RWPE1 (cell line): ENCODE measurements at regions not wholly inside any gene's neighbourhood (a gene's known extent, or its start where the extent isn't known, plus 50 kb on each side); places are given as distances from the start of the nearest gene placed in this dataset.

Experiments
- CTCF ChIA-PET: fragments of 350-600 bp; sonication (Branson Sonifier 250); formaldehyde crosslinking; extraction: SDS; loops from one replicate; lab custom pipeline; 2021; lab: Yijun Ruan, JAX
- POLR2A ChIA-PET: fragments of 400-600 bp; formaldehyde crosslinking; extraction: SDS; loops from one replicate; lab custom pipeline; 2020; ENCODE audit warnings: antibody characterized with exemption; ENCODE audit not compliant: low non-redundant PET; lab: Yijun Ruan, JAX
- DNase-seq: peaks from one replicate; pipeline ENCODE4 v3.0.0; 2012; ENCODE audit warnings: low spot score
- H3K27ac ChIP-seq: fragments of 450-650 bp; 2 replicates; pipeline ENCODE4 v1.5.1; 2017
- CTCF ChIP-seq: fragments of 450-650 bp; conservative IDR thresholded peaks from 2 replicates; pipeline ENCODE4 v1.5.1; 2017; ENCODE audit warnings: low read depth, mild to moderate bottlenecking

- POLR2A ChIA-PET = no interaction called here
- CTCF ChIA-PET = interaction anchor here (0.6 kb wide), 1 partner anchor 65 kb away, joined by 3 read pairs; no protein-coding TSS in a partner anchor
- no peak for DNase-seq
- no peak overlapping the region for H3K27ac ChIP-seq
- no peak for TF ChIP-seq CTCF
Measured at GRCh38 chr6:14380086-14380820, 262.7 kb downstream of the CD83 start.

DNA sequence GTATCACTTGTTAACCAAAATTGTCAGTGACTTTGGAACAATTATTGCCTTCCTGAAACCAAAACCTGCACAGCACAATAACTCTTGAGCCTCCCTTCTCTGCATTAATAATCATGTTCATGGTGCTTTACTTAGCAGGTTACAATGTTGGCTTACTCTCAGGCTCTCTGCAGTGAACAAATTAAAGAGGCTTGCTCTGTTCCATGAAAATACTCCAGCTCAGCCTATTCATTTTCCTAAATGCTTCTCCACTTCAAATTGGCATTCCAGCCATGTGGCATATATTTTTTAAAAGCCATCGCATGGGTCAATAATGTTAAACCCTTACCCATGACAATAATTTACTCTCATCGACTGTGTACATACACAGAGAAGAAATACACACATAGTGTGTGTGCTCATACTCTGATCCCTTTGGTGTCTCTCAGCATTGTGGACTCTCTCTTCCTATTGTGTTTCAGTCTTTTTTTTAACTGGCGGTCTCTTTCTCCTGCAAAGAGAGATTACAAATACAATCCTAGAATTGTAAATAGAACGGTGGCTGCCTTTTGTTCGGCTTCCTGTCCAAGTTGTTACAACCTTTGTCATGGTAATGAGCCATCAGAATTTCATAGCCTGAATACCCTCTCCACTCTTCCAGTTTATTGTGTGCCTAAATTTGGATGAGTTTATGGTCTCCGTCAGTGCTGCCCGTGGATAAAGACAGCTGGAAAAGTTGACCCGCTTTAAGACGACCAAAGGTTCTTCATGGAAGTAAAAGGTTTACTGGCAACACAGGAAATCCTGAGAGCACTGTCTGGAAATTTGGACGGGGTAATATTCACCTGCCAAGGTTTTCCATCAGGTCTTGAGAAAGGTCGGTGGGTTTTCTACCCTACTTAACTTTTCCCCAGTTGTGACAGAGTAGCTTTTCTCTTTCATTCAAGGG lies 263.6 kb downstream of the CD83 start:
- CTCF ChIA-PET = interaction anchor here (0.6 kb wide), 1 partner anchor 64 kb away, joined by 3 read pairs; no protein-coding TSS in a partner anchor
- TF ChIP-seq CTCF = no peak
- DNase-seq = no peak
- no peak overlapping the region for H3K27ac ChIP-seq
- POLR2A ChIA-PET = no interaction called here

- TF ChIP-seq CTCF = no peak
- ChIA-PET POLR2A (no interaction called here), CTCF (no interaction called here)
- DNase-seq = no peak
- H3K27ac ChIP-seq = no peak overlapping the region
Measured at GRCh38 chr6:14381829-14382677, 264.5 kb downstream of the CD83 start.

GRCh38 chr6:14382678-14383236 lies 265.2 kb downstream of the CD83 start:
- H3K27ac ChIP-seq = no peak overlapping the region
- POLR2A ChIA-PET = no interaction called here
- CTCF ChIA-PET = interaction anchor here (1.0 kb wide), 1 partner anchor 11 kb away, joined by 6 read pairs; no protein-coding TSS in a partner anchor
- no peak for DNase-seq
- no peak for TF ChIP-seq CTCF

GRCh38 chr6:14383393-14384174 lies 266.0 kb downstream of the CD83 start:
- H3K27ac ChIP-seq = no peak overlapping the region
- POLR2A ChIA-PET = no interaction called here
- DNase-seq = no peak
- CTCF ChIA-PET = interaction anchor here (1.0 kb wide), 1 partner anchor 10 kb away, joined by 6 read pairs; no protein-coding TSS in a partner anchor
- no peak for TF ChIP-seq CTCF
